HepG2 (cell line): ENCODE measurements at regions not wholly inside any gene's neighbourhood (a gene's known extent, or its start where the extent isn't known, plus 50 kb on each side); places are given as distances from the start of the nearest gene placed in this dataset.

Experiments used
- ATAC-seq: fragments of 200-7000 bp; cut with Tn5 transposase; 3 replicates; pipeline ENCODE4 v1.9.1; 2020; ENCODE audit warnings: mild to moderate bottlenecking, moderate library complexity
- BruUV-seq: library from RNA; stranded (reverse); fragments of 400-500 nt; replicated peaks from 2 replicates; lab custom pipeline; 2021; lab: Mats Ljungman, UMichigan
- CTCF ChIA-PET: fragments of 300-600 bp; formaldehyde crosslinking; extraction: SDS; loops from one replicate; lab custom pipeline; 2021; ENCODE audit warnings: low total read pairs, inconsistent platforms, low intra/inter-chr PET ratio; lab: Yijun Ruan, JAX
- POLR2A ChIA-PET: fragments of 350-600 bp; sonication (Branson Sonifier 250); formaldehyde crosslinking; loops from one replicate; lab custom pipeline; 2020; ENCODE audit warnings: antibody characterized with exemption, inconsistent platforms; lab: Yijun Ruan, JAX
- DNase-seq: peaks from one replicate; pipeline ENCODE4 v3.0.0-alpha.2; 2015; ENCODE audit warnings: low spot score
- FAIRE-seq: peaks from 3 replicates; lab custom pipeline; 2011; peaks lifted over from hg19 to GRCh38; lab: Jason Lieb, UNC
- H2AFZ ChIP-seq: one replicate; pipeline ENCODE4 v1.6.1; 2011; ENCODE audit warnings: low read length, inconsistent platforms
- H3K27ac ChIP-seq: fragments of 300-600 bp; 3 replicates; pipeline ENCODE4 v1.8.0; 2011; ENCODE audit warnings: mixed run types, mild to moderate bottlenecking, mixed read lengths, low read length, inconsistent platforms; ENCODE audit not compliant: insufficient read depth; ENCODE audit errors: extremely low read length
- H3K27me3 ChIP-seq, 2 experiments: fragments of 200-600 bp in 1 of 2; 2 replicates in 1 of 2; 3 replicates in 1 of 2; pipeline versions ENCODE4 v1.6.0 to v1.8.0; 2011; ENCODE audit warnings: low read length in 2 of 2, mild to moderate bottlenecking in 2 of 2, moderate library complexity in 2 of 2, inconsistent platforms in 1 of 2; ENCODE audit not compliant: insufficient read depth in 2 of 2, control insufficient read depth in 1 of 2
- H3K36me3 ChIP-seq, 2 experiments: fragments of 200-600 bp in 1 of 2; replicated peaks in 1 of 2; 2 replicates in 1 of 2; 3 replicates in 1 of 2; pipeline versions ENCODE4 v1.5.1 to v1.8.0; 2011; ENCODE audit warnings: low read length in 2 of 2, inconsistent platforms in 1 of 2; ENCODE audit not compliant: insufficient read depth in 2 of 2, control insufficient read depth in 1 of 2
- H3K4me1 ChIP-seq: 2 replicates; pipeline ENCODE4 v1.5.1; 2012; ENCODE audit warnings: low read length, inconsistent platforms; ENCODE audit not compliant: insufficient read depth
- H3K4me2 ChIP-seq: 2 replicates; pipeline ENCODE4 v1.6.0; 2011; ENCODE audit warnings: low read depth, low read length, inconsistent platforms
- H3K4me3 ChIP-seq, 3 experiments: fragments of 200-600 bp in 1 of 3; sonication (generic), shearing (Covaris generic) in 1 of 3; replicated peaks in 1 of 3; 2 replicates each; pipeline ENCODE4 v1.5.1; 2011 to 2016; ENCODE audit warnings: low read length in 3 of 3, inconsistent platforms in 2 of 3, low read depth in 2 of 3, mild to moderate bottlenecking in 2 of 3, control low read depth in 1 of 3, mixed read lengths in 1 of 3; ENCODE audit not compliant: insufficient read depth in 1 of 3
- H3K79me2 ChIP-seq: one replicate; pipeline ENCODE4 v1.6.1; 2011; ENCODE audit warnings: low read length, inconsistent platforms; ENCODE audit not compliant: insufficient read depth
- H3K9ac ChIP-seq: 2 replicates; pipeline ENCODE4 v1.6.0; 2011; ENCODE audit warnings: mild to moderate bottlenecking, low read depth, low read length, inconsistent platforms; ENCODE audit not compliant: insufficient read depth
- H3K9me3 ChIP-seq: 2 replicates; pipeline ENCODE4 v1.5.1; 2012; ENCODE audit warnings: mild to moderate bottlenecking, low read length
- H4K20me1 ChIP-seq: 2 replicates; pipeline ENCODE4 v1.6.0; 2011; ENCODE audit warnings: inconsistent platforms, mild to moderate bottlenecking, low read length, moderate library complexity; ENCODE audit not compliant: insufficient read depth
- CREM ChIP-seq, 2 experiments: sonication (generic) in 1 of 2; formaldehyde crosslinking in 1 of 2; IDR thresholded peaks; 2 replicates each; pipeline versions ENCODE4 v1.4.0 to v1.6.1; 2016 to 2020; ENCODE audit warnings: antibody characterized with exemption in 1 of 2, mild to moderate bottlenecking in 1 of 2, missing genetic modification reagents in 1 of 2
- EZH2 ChIP-seq: conservative IDR thresholded peaks from 2 replicates; pipeline ENCODE4 v1.6.1; 2012; ENCODE audit warnings: mild to moderate bottlenecking, low read depth, low read length, moderate library complexity
- HOXA5 ChIP-seq: sonication (generic); formaldehyde crosslinking; IDR thresholded peaks from 2 replicates; pipeline ENCODE4 v1.4.0; 2020; ENCODE audit warnings: missing genetic modification reagents
- MTF2 ChIP-seq: sonication (generic); formaldehyde crosslinking; IDR thresholded peaks from 2 replicates; pipeline ENCODE4 v1.5.0; 2020; ENCODE audit warnings: missing genetic modification reagents, borderline replicate concordance
- NCOA1 ChIP-seq: sonication (generic); formaldehyde crosslinking; IDR thresholded peaks from 2 replicates; pipeline ENCODE4 v1.9.0; 2021; ENCODE audit warnings: missing genetic modification reagents
- PRPF4 ChIP-seq: fragments of 200-400 bp; formaldehyde crosslinking; IDR thresholded peaks from 2 replicates; pipeline ENCODE4 v1.6.1; 2016; ENCODE audit warnings: low read length, low read depth; ENCODE audit not compliant: poor library complexity, severe bottlenecking
- RBM39 ChIP-seq: fragments of 200-400 bp; formaldehyde crosslinking; IDR thresholded peaks from one replicate; pipeline ENCODE4 v1.6.1; 2018; ENCODE audit warnings: antibody characterized with exemption, mild to moderate bottlenecking, low read depth, low read length; ENCODE audit not compliant: poor library complexity, severe bottlenecking
- SMYD3 ChIP-seq: sonication (generic); formaldehyde crosslinking; IDR thresholded peaks from 2 replicates; pipeline ENCODE4 v1.8.1; 2023; ENCODE audit warnings: mild to moderate bottlenecking, missing genetic modification reagents
- SNAI1 ChIP-seq: sonication (generic); formaldehyde crosslinking; IDR thresholded peaks from 2 replicates; pipeline ENCODE4 v1.5.0; 2020; ENCODE audit warnings: mild to moderate bottlenecking, missing genetic modification reagents, borderline replicate concordance
- ZMYM4 ChIP-seq: sonication (generic); formaldehyde crosslinking; IDR thresholded peaks from 2 replicates; pipeline ENCODE4 v1.8.1; 2023; ENCODE audit warnings: mild to moderate bottlenecking, missing genetic modification reagents
- ZNF274 ChIP-seq: sonication (generic); formaldehyde crosslinking; IDR thresholded peaks from 2 replicates; pipeline ENCODE4 v1.5.1; 2020; ENCODE audit warnings: mild to moderate bottlenecking, missing genetic modification reagents
- ZNF317 ChIP-seq: sonication (generic); formaldehyde crosslinking; IDR thresholded peaks from 2 replicates; pipeline ENCODE4 v1.5.0; 2020; ENCODE audit warnings: mild to moderate bottlenecking, missing genetic modification reagents
- ZNF7 ChIP-seq: IDR thresholded peaks from 2 replicates; pipeline ENCODE4 v1.6.1; 2016; ENCODE audit warnings: missing biosample characterization, missing genetic modification reagents
- ZNF780A ChIP-seq: sonication (generic); formaldehyde crosslinking; IDR thresholded peaks from 2 replicates; pipeline ENCODE4 v1.8.0; 2022; ENCODE audit warnings: mild to moderate bottlenecking, missing genetic modification reagents, moderate library complexity
- WGBS: methylation state at CpG from one replicate; pipeline ENCODE4 v1.1.6; 2017; ENCODE audit warnings: low lambda C conversion rate; 5-methylcytosine and 5-hydroxymethylcytosine counted together
- in situ Hi-C: cut with HindIII; loops from 2 replicates; pipeline ENCODE4 v1.10.0; 2017; ENCODE audit warnings: low pct_unique_long_range_greater_than_20kb; ENCODE audit not compliant: extremely low pct_ligation_motif_present
- intact Hi-C: fragments of 100-400 bp; cut with micrococcal nuclease; formaldehyde crosslinking; loops from one replicate; pipeline ENCODE4 v1.10.0; 2022; ENCODE audit not compliant: unreplicated experiment
- TF ChIP-seq, protein P1 (sequence below): sonication (generic); formaldehyde crosslinking; IDR thresholded peaks from 2 replicates; pipeline ENCODE4 v1.5.1; 2020; ENCODE audit warnings: missing genetic modification reagents, mild to moderate bottlenecking, borderline replicate concordance

DNA sequence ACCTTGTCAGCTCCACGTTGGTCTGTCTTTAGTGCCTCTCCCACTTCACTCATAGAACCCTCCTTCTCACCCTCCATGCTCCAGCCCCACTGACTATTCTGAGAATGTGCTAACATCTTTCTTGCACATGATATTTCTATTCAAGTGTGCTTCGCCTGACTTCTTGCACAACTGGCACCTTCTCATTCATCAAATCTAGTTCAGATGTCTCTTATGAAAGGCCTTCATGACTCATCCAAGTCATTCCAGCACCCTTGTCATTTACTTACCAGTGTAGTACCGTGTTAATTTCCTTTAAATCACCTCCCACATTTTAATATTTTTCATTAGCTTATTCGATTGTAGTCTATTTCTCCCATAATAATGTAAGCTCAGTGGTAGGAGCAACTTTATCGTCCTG is 197.8 kb upstream of the PIRT start:
- ATAC-seq = no peak
- Histone ChIP-seq H3K27ac (no peak overlapping the region), H2AFZ (no peak overlapping the region), H3K4me2 (no peak overlapping the region), H3K4me1 (no peaks in the 10 kb centered on the region), H3K36me3 (no peaks in the 10 kb centered on the region), H3K9ac (no peak overlapping the region), H4K20me1 (no peaks in the 10 kb centered on the region), H3K79me2 (no peaks in the 10 kb centered on the region), H3K9me3 (peaks cover 19% of the 10 kb centered on the region), H3K27me3 (no peaks in the 10 kb centered on the region), H3K4me3 (no peak overlapping the region)
- TF ChIP-seq ZMYM4 (CRISPR knock-in tag) (no peak), SNAI1 (CRISPR knock-in tag) (no peak), HOXA5 (CRISPR knock-in tag) (no peak), PRPF4 (no peak), EZH2 (no peak), ZNF7 (CRISPR knock-in tag) (no peak), CREM (IDR thresholded peaks at IDR 0.05) (no peak), CREM (CRISPR knock-in tag; IDR thresholded peaks at IDR 0.05) (no peak), MTF2 (no peak), SMYD3 (CRISPR knock-in tag) (no peak), ZNF274 (no peak), ZNF317 (CRISPR knock-in tag) (no peak), NCOA1 (CRISPR knock-in tag) (no peak), ZNF780A (CRISPR knock-in tag) (no peak), RBM39 (no peak)
- TF ChIP-seq, protein P1, sequence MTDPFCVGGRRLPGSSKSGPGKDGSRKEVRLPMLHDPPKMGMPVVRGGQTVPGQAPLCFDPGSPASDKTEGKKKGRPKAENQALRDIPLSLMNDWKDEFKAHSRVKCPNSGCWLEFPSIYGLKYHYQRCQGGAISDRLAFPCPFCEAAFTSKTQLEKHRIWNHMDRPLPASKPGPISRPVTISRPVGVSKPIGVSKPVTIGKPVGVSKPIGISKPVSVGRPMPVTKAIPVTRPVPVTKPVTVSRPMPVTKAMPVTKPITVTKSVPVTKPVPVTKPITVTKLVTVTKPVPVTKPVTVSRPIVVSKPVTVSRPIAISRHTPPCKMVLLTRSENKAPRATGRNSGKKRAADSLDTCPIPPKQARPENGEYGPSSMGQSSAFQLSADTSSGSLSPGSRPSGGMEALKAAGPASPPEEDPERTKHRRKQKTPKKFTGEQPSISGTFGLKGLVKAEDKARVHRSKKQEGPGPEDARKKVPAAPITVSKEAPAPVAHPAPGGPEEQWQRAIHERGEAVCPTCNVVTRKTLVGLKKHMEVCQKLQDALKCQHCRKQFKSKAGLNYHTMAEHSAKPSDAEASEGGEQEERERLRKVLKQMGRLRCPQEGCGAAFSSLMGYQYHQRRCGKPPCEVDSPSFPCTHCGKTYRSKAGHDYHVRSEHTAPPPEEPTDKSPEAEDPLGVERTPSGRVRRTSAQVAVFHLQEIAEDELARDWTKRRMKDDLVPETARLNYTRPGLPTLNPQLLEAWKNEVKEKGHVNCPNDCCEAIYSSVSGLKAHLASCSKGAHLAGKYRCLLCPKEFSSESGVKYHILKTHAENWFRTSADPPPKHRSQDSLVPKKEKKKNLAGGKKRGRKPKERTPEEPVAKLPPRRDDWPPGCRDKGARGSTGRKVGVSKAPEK (CRISPR knock-in tag) = no peak
- ChIA-PET POLR2A (no interaction called here), CTCF (no interaction called here)
- no peak for FAIRE-seq
- DNase-seq = no peak
- intact Hi-C loops = no loop called here
- BruUV-seq = no TSS peak
- WGBS = 3% methylated on average over 5 of the region's 5 CpGs
- in situ Hi-C loops = no loop called here
